CD4-positive, alpha-beta T cell treated with Interleukin-6 at 100 ng/mL for 8 hours (primary cell): ENCODE measurements at regions not wholly inside any gene's neighbourhood (a gene's known extent, or its start where the extent isn't known, plus 50 kb on each side); places are given as distances from the start of the nearest gene placed in this dataset.
"Not testable (repeated sequence)": the region's sequence is repeated elsewhere in the genome, so short reads cannot be mapped to it uniquely, and the experiment has no call there.

ENCODE experiments used
- DNase-seq: peaks from one replicate; pipeline ENCODE4 v3.0.0-alpha.2; 2020; ENCODE audit warnings: mixed read lengths, low spot score

- DNase-seq: no peak
Observed at GRCh38 chr14:40248671-40249070, 816.4 kb upstream of the FBXO33 start.

DNA sequence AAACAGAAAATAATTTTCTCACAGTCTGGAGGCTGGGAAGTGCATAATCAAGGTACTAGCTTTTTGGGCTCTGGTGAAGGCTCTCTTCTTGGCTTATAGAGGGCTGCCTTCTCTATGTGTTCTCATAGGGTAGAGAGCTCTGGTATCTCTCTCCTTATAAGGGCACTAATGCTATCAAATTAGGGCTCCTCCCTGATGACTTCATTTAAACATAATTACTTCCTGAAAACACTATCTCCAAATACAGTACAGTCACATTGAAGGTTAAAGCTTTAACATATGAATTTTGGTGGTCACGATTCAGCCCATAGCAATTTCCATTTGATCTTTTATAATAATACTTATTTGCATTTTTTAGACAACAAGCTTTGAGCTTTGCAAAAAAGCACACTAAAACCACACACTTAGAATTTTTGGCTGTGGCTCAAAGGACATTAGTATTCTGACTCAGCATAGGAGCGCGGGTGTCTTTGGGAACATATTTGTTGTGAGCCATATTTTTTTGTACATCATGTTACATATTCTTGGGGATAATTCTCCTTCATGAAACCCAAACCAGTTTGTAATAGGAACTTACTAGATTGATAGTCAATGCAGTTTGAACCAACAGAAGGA, 808.1 kb upstream of the FBXO33 start:
- no peak for DNase-seq

DNA sequence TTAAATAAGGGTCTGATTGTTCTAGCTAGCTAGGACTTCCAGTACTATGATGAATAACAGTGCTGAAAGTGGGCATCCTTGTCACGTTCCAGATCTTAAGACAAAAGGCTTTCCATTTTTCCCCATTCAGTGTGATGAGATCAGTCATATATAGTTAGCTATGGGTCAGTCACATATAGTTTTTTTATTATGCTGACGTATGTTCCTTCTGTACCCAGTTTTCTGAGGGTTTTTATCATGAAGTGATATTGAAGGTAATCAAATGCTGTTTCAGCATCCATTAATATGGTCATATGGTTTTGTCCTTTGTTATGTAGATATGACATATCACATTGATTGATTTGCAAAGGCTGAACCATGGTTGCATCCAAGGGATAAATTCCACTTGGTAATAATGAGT, 800.1 kb upstream of the FBXO33 start:
- no peak for DNase-seq

- DNase-seq: no peak
Observed at GRCh38 chr14:40229676-40230075, 797.4 kb upstream of the FBXO33 start.

GRCh38 chr14:40222996-40223395, 790.8 kb upstream of the FBXO33 start:
- DNase-seq: no peak

GRCh38 chr14:40221428-40221827, 789.2 kb upstream of the FBXO33 start:
- DNase-seq: no peak

DNA sequence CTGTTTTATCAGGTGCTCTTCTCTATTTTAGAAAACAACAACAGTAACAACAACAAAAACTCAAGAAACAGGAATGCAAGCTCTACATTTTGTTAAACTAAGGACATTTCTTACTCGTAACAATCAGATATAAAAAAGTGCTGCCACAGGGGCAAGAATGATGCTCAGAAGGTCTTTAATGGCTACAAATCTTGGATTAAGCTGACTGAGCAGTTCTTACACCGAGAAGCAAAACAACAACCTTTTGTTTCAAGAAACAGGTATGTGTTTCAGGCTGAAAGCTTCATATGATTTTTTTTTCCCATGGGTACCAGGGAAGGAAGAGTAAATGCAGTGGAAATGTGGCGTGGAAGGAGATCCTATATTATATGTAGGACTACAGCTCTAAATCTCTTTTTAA, 786.8 kb upstream of the FBXO33 start:
- no peak for DNase-seq

DNA sequence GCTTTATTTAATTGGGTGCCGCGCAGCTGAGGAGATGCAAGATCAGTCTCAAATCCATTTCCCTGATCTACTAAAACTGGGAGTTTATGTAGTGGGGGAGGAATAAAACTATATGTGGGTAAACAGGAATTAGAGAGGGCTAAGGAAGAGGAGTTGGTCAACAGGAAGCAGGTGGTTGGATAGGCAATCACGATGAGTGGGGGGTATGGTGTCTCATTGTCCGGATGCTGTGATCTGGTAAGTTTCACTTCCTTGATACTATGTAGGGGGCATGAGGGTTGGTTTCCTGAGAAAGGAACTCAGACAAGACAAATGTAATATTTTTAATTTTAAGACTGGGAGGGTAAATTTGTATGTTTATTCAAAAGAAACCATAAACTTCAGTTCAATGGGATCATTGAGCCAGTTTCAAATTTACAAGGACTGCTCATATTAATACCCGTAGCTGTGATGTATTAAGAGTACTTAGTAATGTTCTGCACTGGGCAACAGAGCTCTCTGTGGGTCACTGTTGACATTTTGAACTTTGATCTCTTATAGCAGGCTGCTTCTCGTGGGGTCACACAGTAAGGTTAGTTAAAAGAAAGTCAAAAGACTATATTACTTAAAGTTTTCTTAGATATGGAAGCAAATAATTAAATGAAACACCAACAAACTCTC, 786.2 kb upstream of the FBXO33 start:
- no peak for DNase-seq

GRCh38 chr14:40216976-40217375, 784.7 kb upstream of the FBXO33 start:
- DNase-seq: no peak

DNA sequence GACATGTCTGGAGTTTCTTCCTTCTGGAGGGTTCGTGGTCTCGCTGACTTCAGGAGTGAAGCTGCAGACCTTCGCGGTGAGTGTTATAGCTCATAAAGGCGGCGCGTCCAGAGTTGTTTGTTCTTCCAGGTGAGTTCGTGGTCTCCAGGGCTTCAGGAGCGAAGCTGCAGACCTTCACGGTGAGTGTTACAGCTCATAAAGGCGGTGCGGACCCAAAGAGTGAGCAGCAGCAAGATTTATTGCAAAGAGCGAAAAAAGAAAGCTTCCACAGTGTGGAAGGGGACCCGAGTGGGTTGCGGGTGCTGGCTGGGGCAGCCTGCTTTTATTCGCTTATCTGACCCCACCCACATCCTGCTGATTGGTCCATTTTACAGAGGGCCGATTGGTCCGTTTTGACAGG, 784.2 kb upstream of the FBXO33 start:
- DNase-seq: not testable (repeated sequence)

DNA sequence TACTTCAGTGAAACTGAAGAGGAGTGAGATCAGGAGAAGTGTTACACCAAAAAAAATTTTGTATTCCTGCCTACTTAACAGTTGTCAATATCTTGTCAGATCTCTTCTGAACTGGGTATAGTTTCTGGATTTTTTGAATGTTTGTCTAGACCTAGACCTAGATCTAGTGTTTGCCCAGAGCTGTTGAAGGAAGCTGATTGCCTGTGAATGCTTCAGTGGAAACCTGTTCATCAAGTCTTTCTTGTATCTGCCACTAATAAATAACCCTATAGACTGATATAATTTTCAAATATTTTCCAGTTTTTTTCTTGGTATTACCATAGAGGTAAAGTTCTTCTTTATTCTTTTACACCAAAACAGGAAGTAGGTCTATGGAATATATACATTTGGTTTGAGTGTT, 781.5 kb upstream of the FBXO33 start:
- no peak for DNase-seq

DNA sequence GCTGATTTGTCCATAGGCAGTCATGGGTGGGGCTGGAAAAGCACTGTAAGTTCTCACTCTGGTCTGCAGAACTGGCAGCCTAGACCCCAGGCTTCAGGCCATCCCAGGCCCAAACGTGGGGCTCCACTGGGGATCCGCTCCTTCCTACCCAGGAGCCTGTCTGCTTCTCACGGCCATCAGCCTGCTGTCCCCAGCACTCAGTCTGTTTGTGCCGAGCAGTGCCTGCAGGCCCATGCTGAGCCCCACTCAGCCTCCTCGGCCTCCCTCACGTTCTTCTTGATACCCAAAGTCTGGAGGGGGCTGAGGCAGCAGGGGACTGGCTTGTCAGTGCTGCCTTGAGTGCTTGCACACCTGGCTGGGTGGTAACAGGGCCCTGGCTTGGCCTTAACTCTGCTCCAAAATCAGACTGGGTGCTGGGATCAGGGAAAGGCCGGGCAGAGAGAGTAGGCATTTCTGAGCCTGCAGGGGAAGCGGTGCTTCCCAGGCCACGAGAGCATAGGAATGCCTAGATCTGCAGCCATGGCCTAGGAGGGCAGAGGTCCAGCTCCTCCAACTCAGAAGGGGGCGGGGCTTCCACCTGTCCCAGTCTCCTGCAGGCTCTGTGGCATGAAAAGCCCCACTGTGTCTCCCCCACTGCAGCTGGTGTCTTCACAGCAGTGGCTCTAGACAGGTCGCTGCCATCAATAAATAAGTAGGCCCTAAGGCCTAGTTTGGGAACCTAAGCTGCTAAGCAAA, 772.4 kb upstream of the FBXO33 start:
- no peak for DNase-seq

DNA sequence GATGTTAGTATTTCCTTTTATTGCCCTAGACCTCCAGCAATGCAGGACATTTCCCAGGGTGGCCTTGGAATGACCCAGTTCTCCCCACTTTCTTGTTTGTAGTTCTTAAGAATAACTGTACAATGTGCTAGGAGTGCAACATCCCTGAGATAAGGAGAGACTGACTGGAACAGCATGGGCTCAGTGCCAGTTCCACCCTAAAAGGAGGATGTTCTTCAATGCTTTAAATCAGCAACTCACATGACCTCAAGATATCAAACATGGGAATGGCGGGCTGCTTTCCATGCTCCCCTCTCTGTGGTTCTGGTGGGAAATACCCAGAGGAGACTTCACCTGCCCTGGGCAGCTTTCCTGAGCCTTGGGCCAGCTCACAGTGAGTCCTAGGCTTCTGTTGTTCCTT, 766.9 kb upstream of the FBXO33 start:
- DNase-seq: no peak

GRCh38 chr14:40197344-40197743, 765.1 kb upstream of the FBXO33 start:
- no peak for DNase-seq

- no peak for DNase-seq
Observed at GRCh38 chr14:40188006-40188405, 755.8 kb upstream of the FBXO33 start.

GRCh38 chr14:40164083-40164482, 731.9 kb upstream of the FBXO33 start:
- DNase-seq: no peak

DNA sequence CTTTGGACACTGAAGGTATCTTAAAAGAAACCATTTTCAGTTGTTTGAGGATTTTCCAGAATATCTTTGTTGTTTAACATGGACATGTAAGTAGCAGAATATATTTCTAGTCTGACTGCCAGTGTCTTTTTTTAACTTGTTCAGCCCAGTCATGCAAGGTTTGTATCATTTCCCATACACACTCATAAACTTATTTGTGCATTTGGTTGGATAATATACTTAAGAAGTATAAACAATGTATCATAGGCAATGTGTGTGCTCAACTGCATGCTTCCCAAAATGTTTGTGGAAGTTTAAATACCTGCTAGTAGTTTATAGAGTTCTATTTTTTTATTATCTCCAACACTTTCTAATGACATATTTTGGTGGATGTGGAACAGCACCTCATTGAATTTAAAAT, 707.4 kb upstream of the FBXO33 start:
- no peak for DNase-seq

DNA sequence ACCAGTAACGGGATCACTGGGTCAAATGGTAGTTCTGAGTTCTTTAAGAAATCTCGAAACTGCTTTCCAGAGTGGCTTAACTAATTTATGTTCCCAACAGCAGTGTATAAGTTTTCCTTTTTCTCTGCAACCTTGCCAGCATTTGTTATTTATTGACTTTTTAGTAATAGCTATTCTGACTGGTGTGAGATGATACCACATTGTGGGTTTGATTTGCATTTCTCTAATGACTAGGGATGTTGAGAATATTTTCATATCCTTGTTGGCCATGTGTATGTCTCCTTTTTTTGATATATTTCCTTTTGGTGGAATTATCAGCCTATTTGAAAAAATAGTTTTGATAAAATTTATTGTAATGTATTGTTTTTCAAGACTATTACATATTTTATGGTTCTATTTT, 701.2 kb upstream of the FBXO33 start:
- no peak for DNase-seq

- DNase-seq: no peak
Observed at GRCh38 chr14:40129159-40129558, 696.9 kb upstream of the FBXO33 start.

- no peak for DNase-seq
Observed at GRCh38 chr14:40123816-40124215, 691.6 kb upstream of the FBXO33 start.

GRCh38 chr14:40122968-40123648, 690.9 kb upstream of the FBXO33 start:
- DNase-seq: no peak

DNA sequence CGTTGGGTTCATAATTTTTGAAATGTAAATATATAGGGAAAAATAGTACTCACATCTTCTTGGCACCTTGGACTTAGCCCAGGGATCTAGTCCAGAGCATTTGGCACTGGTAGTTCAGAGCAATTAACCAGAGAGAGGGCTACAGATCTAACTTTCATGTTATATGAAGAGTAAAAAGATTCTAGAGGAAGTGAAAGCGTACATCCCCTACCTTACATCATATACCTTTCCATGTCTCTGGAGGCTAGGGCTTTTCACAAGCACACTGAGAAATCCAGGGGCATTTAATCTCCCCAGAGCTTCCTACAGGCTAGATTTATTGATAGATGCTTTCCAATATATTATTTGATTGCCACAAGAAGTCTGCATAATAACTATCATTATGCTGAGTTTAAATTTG, 687.5 kb upstream of the FBXO33 start:
- DNase-seq: no peak

GRCh38 chr14:40119321-40119720, 687.1 kb upstream of the FBXO33 start:
- no peak for DNase-seq
